ENCODE measurements at regions not wholly inside any gene's neighbourhood (a gene's known extent, or its start where the extent isn't known, plus 50 kb on each side); places are given as distances from the start of the nearest gene placed in this dataset.
"Not testable (repeated sequence)": the region's sequence is repeated elsewhere in the genome, so short reads cannot be mapped to it uniquely, and the experiment has no call there.

DNA sequence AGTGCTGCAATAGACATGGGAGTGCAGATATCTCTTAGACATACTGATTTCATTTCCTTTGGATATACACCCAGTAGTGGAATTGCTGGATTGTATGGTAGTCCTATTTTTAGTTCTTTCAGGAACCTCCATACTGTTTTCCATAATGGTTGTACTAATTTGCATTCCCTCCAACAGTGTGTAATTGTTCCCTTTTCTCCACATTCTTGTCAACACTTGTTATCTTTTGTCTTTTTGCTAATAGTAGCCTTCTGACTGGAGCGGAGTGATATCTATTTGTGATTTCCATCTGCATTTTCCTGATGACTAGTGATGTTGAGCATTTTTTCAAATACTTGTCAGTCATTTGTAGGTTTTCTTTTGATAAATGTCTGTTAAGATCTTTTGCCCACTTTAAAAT lies 128.9 kb downstream of the CTNND1 start:
- H3K27ac ChIP-seq (ENCODE audit: insufficient read depth in 1 of 2, low read depth in 1 of 2, low read length in 2 of 2, poor library complexity in 1 of 2, severe bottlenecking in 2 of 2), result no peak overlapping the region
- H3K4me1 ChIP-seq (ENCODE audit: control extremely low read depth in 1 of 4, control insufficient read depth in 4 of 4, insufficient read depth in 4 of 4, low read length in 3 of 4), result no peaks in the 10 kb centered on the region
- WGBS (ENCODE audit: insufficient coverage), result no CpG with 5 or more reads among the region's 1 CpG
- H3K4me3 ChIP-seq (ENCODE audit: control insufficient read depth in 1 of 7, extremely low read depth in 1 of 7, insufficient read depth in 4 of 7, low read depth in 2 of 7, low read length in 6 of 7), result no peak overlapping the region
- ChIA-PET POLR2A (no interaction called here), CTCF (no interaction called here)
- no peaks in the 10 kb centered on the region for H3K27me3 ChIP-seq (replicated peaks in 2 of 5; ENCODE audit: control insufficient read depth in 4 of 5, insufficient read depth in 5 of 5, low read length in 4 of 5)
- H3K36me3 ChIP-seq (ENCODE audit: control insufficient read depth in 4 of 4, insufficient read depth in 4 of 4, low read length in 3 of 4), result no peaks in the 10 kb centered on the region
- H3K9me3 ChIP-seq (ENCODE audit: control extremely low read depth in 1 of 5, control insufficient read depth in 4 of 5, insufficient read depth in 2 of 5, low read depth in 1 of 5, low read length in 4 of 5), result peaks cover 0 to 1% (median 0%) of the 10 kb centered on the region in 5 experiments
- DNase-seq, result no peak

DNA sequence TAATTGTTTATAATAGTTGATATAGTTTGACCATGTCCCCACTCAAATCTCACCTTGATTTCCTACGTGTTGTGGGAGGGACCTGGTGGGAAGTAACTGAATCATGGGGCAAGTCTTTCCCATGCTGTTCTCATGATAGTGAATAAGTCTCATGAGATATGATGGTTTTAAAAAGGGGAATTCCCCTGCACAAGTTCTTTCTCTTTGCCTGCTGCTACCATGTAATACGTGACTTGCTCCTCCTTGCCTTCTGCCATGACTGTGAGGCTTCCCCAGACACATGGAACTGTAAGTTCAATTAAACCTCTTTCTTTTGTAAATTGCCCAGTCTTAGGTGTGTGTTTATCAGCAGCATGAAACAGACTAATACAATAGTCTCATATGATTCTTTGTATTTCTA lies 130.5 kb upstream of the OR9Q1 start:
- CTCF ChIA-PET, DNase-seq: not testable (repeated sequence)
- WGBS (ENCODE audit: insufficient coverage), result 80% methylated on average over 1 of the region's 2 CpGs

DNA sequence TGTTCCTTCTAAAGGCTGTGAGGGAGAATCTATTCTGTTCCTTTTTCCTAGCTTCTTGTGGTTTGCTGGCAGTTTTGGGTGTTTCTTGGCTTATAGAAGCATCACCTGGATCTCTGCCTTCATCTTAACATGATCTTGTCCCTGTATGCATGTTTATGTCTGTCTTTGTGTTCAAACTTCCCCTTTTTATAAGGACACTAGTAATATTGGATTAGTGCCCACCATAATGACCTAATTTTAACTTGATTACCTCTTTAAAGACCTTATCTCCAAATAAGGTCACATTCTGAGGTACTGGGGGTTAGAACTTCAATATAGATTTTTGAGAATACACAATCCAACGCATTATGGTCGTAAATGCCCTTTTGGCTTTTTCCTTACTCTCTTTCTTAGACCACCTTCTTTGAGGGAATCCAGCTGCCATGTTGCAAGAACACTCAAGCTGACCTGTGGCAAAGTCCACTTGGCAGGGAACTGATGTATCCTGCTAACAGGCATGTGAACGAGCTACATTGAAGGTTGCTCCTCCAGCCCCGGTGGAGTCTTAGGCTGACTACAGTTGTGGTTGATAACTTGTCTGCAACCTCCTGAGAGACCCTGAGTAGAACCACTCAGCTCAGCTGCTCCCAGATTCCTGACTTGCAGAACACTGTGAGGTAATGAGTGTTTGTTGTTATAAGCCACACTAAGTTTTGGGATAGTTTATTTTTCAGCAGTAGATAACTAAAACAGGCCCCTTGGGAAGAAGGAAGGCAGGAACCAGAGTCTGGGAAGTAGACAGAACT lies 127.1 kb upstream of the OR9Q1 start:
- 93% methylated on average over 4 of the region's 4 CpGs for WGBS (ENCODE audit: insufficient coverage)
- ChIA-PET POLR2A (no interaction called here), CTCF (no interaction called here)
- Histone ChIP-seq H3K4me1 (ENCODE audit: control extremely low read depth in 1 of 4, control insufficient read depth in 4 of 4, insufficient read depth in 4 of 4, low read length in 3 of 4) (peaks cover 0 to 7% (median 0%) of the 10 kb centered on the region in 4 experiments), H3K9me3 (ENCODE audit: control extremely low read depth in 1 of 5, control insufficient read depth in 4 of 5, insufficient read depth in 2 of 5, low read depth in 1 of 5, low read length in 4 of 5) (peaks cover 0 to 1% (median 0%) of the 10 kb centered on the region in 5 experiments), H3K4me3 (ENCODE audit: control insufficient read depth in 1 of 7, extremely low read depth in 1 of 7, insufficient read depth in 4 of 7, low read depth in 2 of 7, low read length in 6 of 7) (no peak overlapping the region), H3K27ac (ENCODE audit: insufficient read depth in 1 of 2, low read depth in 1 of 2, low read length in 2 of 2, poor library complexity in 1 of 2, severe bottlenecking in 2 of 2) (no peak overlapping the region), H3K36me3 (ENCODE audit: control insufficient read depth in 4 of 4, insufficient read depth in 4 of 4, low read length in 3 of 4) (no peaks in the 10 kb centered on the region), H3K27me3 (replicated peaks in 2 of 5; ENCODE audit: control insufficient read depth in 4 of 5, insufficient read depth in 5 of 5, low read length in 4 of 5) (no peaks in the 10 kb centered on the region)
- peak in 2 of 3 donors; percentile 34 to 65 for DNase-seq

More for the DNA sequence above, 130.5 kb upstream of the OR9Q1 start:
- H3K4me1 ChIP-seq (ENCODE audit: control extremely low read depth in 1 of 4, control insufficient read depth in 4 of 4, insufficient read depth in 4 of 4, low read length in 3 of 4); POLR2A ChIA-PET; H3K4me3 ChIP-seq (ENCODE audit: control insufficient read depth in 1 of 7, extremely low read depth in 1 of 7, insufficient read depth in 4 of 7, low read depth in 2 of 7, low read length in 6 of 7); H3K9me3 ChIP-seq (ENCODE audit: control extremely low read depth in 1 of 5, control insufficient read depth in 4 of 5, insufficient read depth in 2 of 5, low read depth in 1 of 5, low read length in 4 of 5); H3K36me3 ChIP-seq (ENCODE audit: control insufficient read depth in 4 of 4, insufficient read depth in 4 of 4, low read length in 3 of 4); H3K27me3 ChIP-seq (replicated peaks in 2 of 5; ENCODE audit: control insufficient read depth in 4 of 5, insufficient read depth in 5 of 5, low read length in 4 of 5); H3K27ac ChIP-seq (ENCODE audit: insufficient read depth in 1 of 2, low read depth in 1 of 2, low read length in 2 of 2, poor library complexity in 1 of 2, severe bottlenecking in 2 of 2): not testable (repeated sequence)

DNA sequence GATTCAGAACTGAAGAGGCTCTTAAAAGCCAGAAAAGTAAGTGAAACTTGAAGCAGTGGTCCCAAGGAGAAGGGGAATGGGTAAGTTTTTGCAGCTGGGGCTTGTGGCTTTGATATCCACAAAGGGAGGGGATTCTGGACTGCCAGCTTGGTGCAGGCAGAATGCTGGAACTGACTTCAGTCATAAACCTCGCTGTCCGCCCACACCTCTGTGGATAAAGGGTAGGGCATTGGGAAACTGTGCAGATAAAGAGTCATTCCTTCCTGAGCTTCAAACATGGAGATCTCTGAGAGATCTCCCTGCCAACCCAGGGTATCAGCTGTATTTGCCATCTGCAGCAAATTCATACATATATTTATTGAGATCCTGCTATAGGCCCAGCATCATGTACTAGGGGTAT lies 124.3 kb upstream of the OR9Q1 start:
- Histone ChIP-seq H3K27me3 (replicated peaks in 2 of 5; ENCODE audit: control insufficient read depth in 4 of 5, insufficient read depth in 5 of 5, low read length in 4 of 5) (no peaks in the 10 kb centered on the region), H3K36me3 (ENCODE audit: control insufficient read depth in 4 of 4, insufficient read depth in 4 of 4, low read length in 3 of 4) (no peaks in the 10 kb centered on the region), H3K9me3 (ENCODE audit: control extremely low read depth in 1 of 5, control insufficient read depth in 4 of 5, insufficient read depth in 2 of 5, low read depth in 1 of 5, low read length in 4 of 5) (peaks cover 0 to 1% (median 0%) of the 10 kb centered on the region in 5 experiments), H3K27ac (ENCODE audit: insufficient read depth in 1 of 2, low read depth in 1 of 2, low read length in 2 of 2, poor library complexity in 1 of 2, severe bottlenecking in 2 of 2) (no peak overlapping the region), H3K4me1 (ENCODE audit: control extremely low read depth in 1 of 4, control insufficient read depth in 4 of 4, insufficient read depth in 4 of 4, low read length in 3 of 4) (peaks cover 0 to 20% (median 2%) of the 10 kb centered on the region in 4 experiments), H3K4me3 (ENCODE audit: control insufficient read depth in 1 of 7, extremely low read depth in 1 of 7, insufficient read depth in 4 of 7, low read depth in 2 of 7, low read length in 6 of 7) (no peak overlapping the region)
- ChIA-PET CTCF (no interaction called here), POLR2A (no interaction called here)
- DNase-seq, result no peak
- WGBS (ENCODE audit: insufficient coverage), result 92% methylated on average over 2 of the region's 2 CpGs

DNA sequence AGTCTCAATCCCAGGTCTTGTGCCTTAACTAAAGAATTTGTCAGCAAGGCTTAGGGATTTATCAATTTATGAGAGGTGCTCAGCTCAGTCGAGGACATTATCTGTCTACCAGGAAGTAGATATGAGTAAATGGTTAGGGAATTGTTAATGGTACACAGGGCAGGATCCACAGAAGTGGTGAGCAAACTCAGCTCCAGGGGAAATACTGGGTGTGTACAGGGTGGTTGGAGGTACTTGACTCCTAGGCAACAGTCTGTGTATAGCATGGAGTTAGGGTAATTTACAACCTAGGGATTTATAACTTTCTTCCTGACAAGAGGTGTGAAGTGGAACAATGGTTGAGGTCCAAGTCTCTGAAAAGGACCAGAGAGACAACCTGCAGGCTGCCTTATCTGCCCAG lies 123.4 kb upstream of the OR9Q1 start:
- Histone ChIP-seq H3K4me3 (ENCODE audit: control insufficient read depth in 1 of 7, extremely low read depth in 1 of 7, insufficient read depth in 4 of 7, low read depth in 2 of 7, low read length in 6 of 7) (no peak overlapping the region), H3K36me3 (ENCODE audit: control insufficient read depth in 4 of 4, insufficient read depth in 4 of 4, low read length in 3 of 4) (no peaks in the 10 kb centered on the region), H3K27ac (ENCODE audit: insufficient read depth in 1 of 2, low read depth in 1 of 2, low read length in 2 of 2, poor library complexity in 1 of 2, severe bottlenecking in 2 of 2) (no peak overlapping the region), H3K9me3 (ENCODE audit: control extremely low read depth in 1 of 5, control insufficient read depth in 4 of 5, insufficient read depth in 2 of 5, low read depth in 1 of 5, low read length in 4 of 5) (no peaks in the 10 kb centered on the region), H3K27me3 (replicated peaks in 2 of 5; ENCODE audit: control insufficient read depth in 4 of 5, insufficient read depth in 5 of 5, low read length in 4 of 5) (no peaks in the 10 kb centered on the region), H3K4me1 (ENCODE audit: control extremely low read depth in 1 of 4, control insufficient read depth in 4 of 4, insufficient read depth in 4 of 4, low read length in 3 of 4) (peaks cover 0 to 24% (median 2%) of the 10 kb centered on the region in 4 experiments)
- 57% methylated on average over 1 of the region's 1 CpG for WGBS (ENCODE audit: insufficient coverage)
- DNase-seq, result peak in 1 of 3 donors; percentile 21
- ChIA-PET CTCF (no interaction called here), POLR2A (interaction anchor here (0.7 kb wide), 1 partner anchor 136 kb away, joined by 4 read pairs; no protein-coding TSS in a partner anchor)

DNA sequence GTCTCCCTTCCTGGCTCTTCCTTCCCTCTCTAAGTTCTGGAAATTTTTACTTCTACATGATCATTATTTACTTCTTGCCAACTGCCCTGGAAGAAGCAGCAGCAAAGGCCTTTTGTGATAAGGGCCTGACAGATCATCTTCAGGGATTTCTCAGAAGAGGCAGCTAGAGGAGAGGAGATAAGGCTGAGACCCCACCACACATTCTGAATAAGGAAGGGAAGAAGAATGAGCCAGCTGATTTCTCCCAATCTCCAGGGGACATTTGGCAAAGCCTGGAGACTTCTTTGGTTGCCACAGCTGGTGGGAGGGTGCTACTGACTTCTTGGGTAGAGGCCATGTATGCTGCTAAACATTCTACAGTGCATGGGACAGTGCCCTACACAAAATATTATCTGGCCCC lies 122.4 kb upstream of the OR9Q1 start:
- no peak overlapping the region for H3K27ac ChIP-seq (ENCODE audit: insufficient read depth in 1 of 2, low read depth in 1 of 2, low read length in 2 of 2, poor library complexity in 1 of 2, severe bottlenecking in 2 of 2)
- no peaks in the 10 kb centered on the region for H3K9me3 ChIP-seq (ENCODE audit: control extremely low read depth in 1 of 5, control insufficient read depth in 4 of 5, insufficient read depth in 2 of 5, low read depth in 1 of 5, low read length in 4 of 5)
- ChIA-PET CTCF (no interaction called here), POLR2A (no interaction called here)
- H3K4me3 ChIP-seq (ENCODE audit: control insufficient read depth in 1 of 7, extremely low read depth in 1 of 7, insufficient read depth in 4 of 7, low read depth in 2 of 7, low read length in 6 of 7), result no peak overlapping the region
- no peaks in the 10 kb centered on the region for H3K27me3 ChIP-seq (replicated peaks in 2 of 5; ENCODE audit: control insufficient read depth in 4 of 5, insufficient read depth in 5 of 5, low read length in 4 of 5)
- peaks cover 0 to 22% (median 2%) of the 10 kb centered on the region in 4 experiments for H3K4me1 ChIP-seq (ENCODE audit: control extremely low read depth in 1 of 4, control insufficient read depth in 4 of 4, insufficient read depth in 4 of 4, low read length in 3 of 4)
- no peaks in the 10 kb centered on the region for H3K36me3 ChIP-seq (ENCODE audit: control insufficient read depth in 4 of 4, insufficient read depth in 4 of 4, low read length in 3 of 4)
- DNase-seq, result no peak

DNA sequence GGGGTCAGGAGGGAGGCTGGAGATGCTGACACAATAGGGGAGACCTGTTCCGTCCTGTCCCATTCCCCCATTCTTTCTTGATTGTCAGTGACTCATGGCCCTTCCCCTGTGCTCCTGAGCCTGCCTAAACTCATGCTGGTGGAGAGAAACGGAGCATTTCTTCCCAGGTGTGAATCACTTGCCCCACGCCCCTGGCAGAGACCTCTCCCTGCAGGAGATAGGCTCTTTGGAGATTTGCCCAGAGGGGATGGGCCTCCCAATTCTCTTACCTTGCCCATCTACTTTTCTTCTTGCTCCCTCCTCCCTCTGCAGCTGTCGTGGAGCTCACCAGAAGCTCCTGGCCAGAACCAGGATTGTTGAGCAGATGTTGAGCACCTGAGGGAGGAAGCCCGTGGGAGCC lies 121.9 kb upstream of the OR9Q1 start:
- Histone ChIP-seq H3K9me3 (ENCODE audit: control extremely low read depth in 1 of 5, control insufficient read depth in 4 of 5, insufficient read depth in 2 of 5, low read depth in 1 of 5, low read length in 4 of 5) (no peaks in the 10 kb centered on the region), H3K4me3 (ENCODE audit: control insufficient read depth in 1 of 7, extremely low read depth in 1 of 7, insufficient read depth in 4 of 7, low read depth in 2 of 7, low read length in 6 of 7) (no peak overlapping the region), H3K27me3 (replicated peaks in 2 of 5; ENCODE audit: control insufficient read depth in 4 of 5, insufficient read depth in 5 of 5, low read length in 4 of 5) (no peaks in the 10 kb centered on the region), H3K36me3 (ENCODE audit: control insufficient read depth in 4 of 4, insufficient read depth in 4 of 4, low read length in 3 of 4) (no peaks in the 10 kb centered on the region), H3K27ac (ENCODE audit: insufficient read depth in 1 of 2, low read depth in 1 of 2, low read length in 2 of 2, poor library complexity in 1 of 2, severe bottlenecking in 2 of 2) (no peak overlapping the region), H3K4me1 (ENCODE audit: control extremely low read depth in 1 of 4, control insufficient read depth in 4 of 4, insufficient read depth in 4 of 4, low read length in 3 of 4) (peaks cover 0 to 20% (median 2%) of the 10 kb centered on the region in 4 experiments)
- CTCF ChIA-PET, result no interaction called here
- no peak for DNase-seq
- POLR2A ChIA-PET, result no interaction called here
- WGBS (ENCODE audit: insufficient coverage), result 95% methylated on average over 4 of the region's 5 CpGs

Data from common myeloid progenitor, CD34-positive (primary cell).